Heart right ventricle (tissue), 16 donors: ENCODE measurements at regions not wholly inside any gene's neighbourhood (a gene's known extent, or its start where the extent isn't known, plus 50 kb on each side); places are given as distances from the start of the nearest gene placed in this dataset.

ENCODE experiments used
- ATAC-seq, 8 donors: fragments of 200-7000 bp; cut with Tn5 transposase; one replicate each; pipeline ENCODE4 v1.9.1; 2020; ENCODE audit warnings: mild to moderate bottlenecking in 8 of 8, moderate library complexity in 8 of 8, moderate number of reproducible peaks in 1 of 8
- DNase-seq, 2 donors: peaks; one replicate each; pipeline ENCODE4 v3.0.0-alpha.2; 2020
- H3K27ac ChIP-seq, 10 donors: fragments of 200-600 bp; sonication (generic) in 2 of 10; one replicate each; pipeline versions ENCODE4 v1.5.0 to v1.8.0; 2020 to 2022; ENCODE audit warnings: mild to moderate bottlenecking in 3 of 10
- H3K27me3 ChIP-seq, 7 donors: fragments of 200-600 bp; one replicate each; pipeline ENCODE4 v1.8.0; 2021 to 2022; ENCODE audit warnings: mild to moderate bottlenecking in 2 of 7
- H3K36me3 ChIP-seq, 9 donors: fragments of 200-600 bp; sonication (generic) in 1 of 9; one replicate each; pipeline versions ENCODE4 v1.5.0 to v1.8.0; 2020 to 2022; ENCODE audit warnings: mild to moderate bottlenecking in 2 of 9
- H3K4me1 ChIP-seq, 9 donors: fragments of 200-600 bp; sonication (generic) in 1 of 9; one replicate each; pipeline versions ENCODE4 v1.5.0 to v1.8.0; 2020 to 2022; ENCODE audit warnings: mild to moderate bottlenecking in 4 of 9
- H3K4me3 ChIP-seq, 10 donors: fragments of 200-600 bp; sonication (generic) in 2 of 10; one replicate each; pipeline versions ENCODE4 v1.5.0 to v1.8.0; 2020 to 2022; ENCODE audit warnings: mild to moderate bottlenecking in 7 of 10, moderate library complexity in 2 of 10
- H3K9me3 ChIP-seq, 11 donors: fragments of 200-600 bp in 10 of 11; sonication (generic) in 2 of 11; one replicate each; pipeline versions ENCODE4 v1.5.0 to v1.8.0; 2013 to 2022; ENCODE audit warnings: mild to moderate bottlenecking in 2 of 11, control low read depth in 1 of 11, moderate library complexity in 1 of 11
- CTCF ChIP-seq, 9 donors: fragments of 200-600 bp; sonication (generic) in 2 of 9; IDR thresholded peaks; one replicate each; pipeline versions ENCODE4 v1.5.0 to v1.8.0; 2021 to 2022; ENCODE audit warnings: antibody characterized with exemption in 9 of 9, mild to moderate bottlenecking in 5 of 9, moderate library complexity in 1 of 9
- WGBS, 2 donors: extraction: QIAGEN DNeasy Blood & Tissue Kit; methylation state at CpG; one replicate each; pipeline ENCODE4 v1.1.7; 2013; ENCODE audit warnings: inconsistent platforms in 1 of 2; 5-methylcytosine and 5-hydroxymethylcytosine counted together
- intact Hi-C, 10 donors: fragments of 100-400 bp; cut with DNase I; formaldehyde crosslinking; loops; one replicate each; pipeline versions ENCODE4 v1.11.1 to v1.14.2; 2022
- donor health status: Arrhythmogenic right ventricular cardiomyopathy.
- donor health status: ischemic (EF 13 %, LVEDD 7.1; RV severe dilation, severe dysfunction).
- donor health status: healthy with polysubstance abuse.
- donor health status: DM: no; HTN: yes; CAD: no.
- donor health status: DM: no; HTN: no; CAD: no.
- donor health status: ischemic (EF 25% LVEDD 6.9; RV normal size, moderate dysfunction).
- donor health status: ischemic (EF 25% LVEDD 5.7; RV mildly dilated, moderate dysfunction).
- donor health status: healthy.
- donor health status: DM: yes; HTN: yes; CAD: no.
- donor health status: Ischemic cardiomyopathy.
- donor health status: ischemic (EF 35%, LVEDD 5.7; RV mildly dilated, moderate dysfunction).
- donor health status: nonischemic (EF 11% LVEDD 7.7; RV severe dilation, severe dysfunction).
- donor health status: DM: yes; HTN: yes; CAD: no.
- donor health status: PGD.
- donor health status: ischemic (EF 29% LVEDD 5.4; RV normal size, mild dysfunction).
- donor health status: nonischemic (EF 23%, LVEDD 6.1; RV moderate dilation, normal function).

GRCh38 chr1:185656663-185657062 lies 77.5 kb upstream of the HMCN1 start:
- intact Hi-C loops: loop anchor here in 2 of 10 donors (10.0 kb wide), 1 partner anchor 172 kb away; no protein-coding TSS in a partner anchor
- no peaks in the 10 kb centered on the region for H3K36me3 ChIP-seq
- WGBS, 2 donors: 77 to 80% methylated on average over 3 of the region's 3 CpGs
- no peaks in the 10 kb centered on the region for H3K27me3 ChIP-seq
- H3K9me3 ChIP-seq: peaks cover 0 to 7% (median 0%) of the 10 kb centered on the region in 11 donors
- no peak for TF ChIP-seq CTCF (IDR thresholded peaks at IDR 0.05)
- no peak overlapping the region for H3K4me3 ChIP-seq
- no peak for ATAC-seq
- no peak overlapping the region for H3K27ac ChIP-seq
- no peak for DNase-seq
- peaks cover 0 to 15% (median 0%) of the 10 kb centered on the region in 9 donors for H3K4me1 ChIP-seq

DNA sequence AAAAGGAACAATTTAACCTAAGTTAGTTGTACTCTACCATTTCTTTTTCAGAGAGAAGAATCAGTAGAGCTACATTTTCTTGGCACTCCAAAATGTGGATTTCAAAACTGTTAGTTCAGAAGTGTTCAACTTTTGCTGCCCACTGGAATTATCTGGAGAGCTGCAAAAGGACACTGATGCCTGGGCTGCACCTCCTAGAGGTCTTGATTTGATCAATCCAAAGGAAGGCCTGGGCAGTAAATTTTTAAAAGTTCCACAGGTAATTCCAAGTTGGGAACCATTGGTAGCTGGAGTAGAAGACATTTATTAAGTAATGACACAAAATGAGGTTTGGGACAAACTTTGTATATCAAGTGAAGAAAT lies 79.3 kb upstream of the HMCN1 start:
- Histone ChIP-seq H3K27ac (peak overlapping the region in 9 of 10 donors; percentile 18 to 83 (median 79)), H3K4me3 (no peak overlapping the region), H3K27me3 (no peaks in the 10 kb centered on the region), H3K36me3 (no peaks in the 10 kb centered on the region), H3K9me3 (peaks cover 0 to 7% (median 0%) of the 10 kb centered on the region in 11 donors), H3K4me1 (peaks cover 0 to 15% (median 0%) of the 10 kb centered on the region in 9 donors)
- ATAC-seq (peak in 3 of 8 donors; percentile 18 to 69 (median 29)), DNase-seq (no peak)
- intact Hi-C loops: loop anchor here in 4 of 10 donors (5.0 to 10.0 kb wide), 2 partner anchors 58 to 170 kb away; no protein-coding TSS in a partner anchor
- no peak for TF ChIP-seq CTCF (IDR thresholded peaks at IDR 0.05)

DNA sequence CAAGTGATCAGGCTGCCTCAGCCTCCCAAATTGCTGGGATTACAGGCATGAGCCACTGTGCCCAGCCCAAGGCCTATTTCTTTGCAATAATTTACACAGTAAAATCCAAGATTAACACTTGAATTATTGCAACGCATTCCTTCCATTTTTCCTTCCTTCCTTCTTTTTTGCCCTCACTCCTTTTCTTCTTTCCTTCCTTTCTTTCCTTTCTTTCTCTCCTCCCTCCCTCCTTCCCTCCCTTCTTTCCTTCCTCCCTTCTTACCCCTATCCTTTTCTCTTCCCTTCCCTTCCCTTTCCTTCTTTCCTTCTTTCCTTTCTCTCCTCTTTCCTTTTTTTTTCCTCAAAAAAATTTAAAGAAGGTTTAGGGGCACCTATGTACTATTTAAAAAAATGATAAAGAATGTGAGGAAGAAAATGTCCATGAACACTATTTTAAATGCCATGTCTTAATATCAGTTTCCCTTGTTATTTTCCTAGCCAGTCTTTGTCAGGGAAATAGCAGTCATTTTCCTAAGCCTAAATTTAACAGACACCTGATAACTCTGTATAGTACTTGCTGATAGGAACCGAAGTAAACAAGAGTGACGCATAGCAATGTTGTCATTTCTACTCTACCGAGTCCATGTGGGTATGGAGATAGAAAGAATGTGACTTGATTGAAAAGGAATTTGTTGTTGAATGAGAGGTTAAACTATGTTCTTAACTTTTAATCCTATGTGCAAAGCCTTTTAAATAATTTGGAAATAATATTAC lies 79.8 kb upstream of the HMCN1 start:
- Histone ChIP-seq H3K4me1 (peaks cover 0 to 15% (median 0%) of the 10 kb centered on the region in 9 donors), H3K9me3 (peaks cover 0 to 9% (median 0%) of the 10 kb centered on the region in 11 donors), H3K36me3 (no peaks in the 10 kb centered on the region), H3K27me3 (no peaks in the 10 kb centered on the region), H3K4me3 (no peak overlapping the region), H3K27ac (peak overlapping the region; percentile 34 to 83 (median 72))
- peak in 7 of 8 donors; percentile 63 to 99 (median 95) for ATAC-seq
- intact Hi-C loops: loop anchor here in 4 of 10 donors (5.0 to 10.0 kb wide), 2 partner anchors 57 to 170 kb away; no protein-coding TSS in a partner anchor
- no peak for TF ChIP-seq CTCF (IDR thresholded peaks at IDR 0.05)
- no peak for DNase-seq
- WGBS, 2 donors: 38 to 58% methylated on average over 4 of the region's 4 CpGs

GRCh38 chr1:185653615-185654014 lies 80.6 kb upstream of the HMCN1 start:
- no peak for TF ChIP-seq CTCF (IDR thresholded peaks at IDR 0.05)
- H3K27me3 ChIP-seq: no peaks in the 10 kb centered on the region
- ATAC-seq (no peak), DNase-seq (no peak)
- peak overlapping the region in 8 of 10 donors; percentile 34 to 83 (median 80) for H3K27ac ChIP-seq
- H3K4me3 ChIP-seq: no peak overlapping the region
- peaks cover 0 to 16% (median 3%) of the 10 kb centered on the region in 11 donors for H3K9me3 ChIP-seq
- H3K4me1 ChIP-seq: peaks cover 0 to 15% (median 0%) of the 10 kb centered on the region in 9 donors
- intact Hi-C loops: loop anchor here in 4 of 10 donors (5.0 to 10.0 kb wide), 2 partner anchors 56 to 169 kb away; no protein-coding TSS in a partner anchor
- WGBS, 2 donors: 71 to 75% methylated on average over 1 of the region's 1 CpG
- H3K36me3 ChIP-seq: no peaks in the 10 kb centered on the region
